ENCODE measurements at regions not wholly inside any gene's neighbourhood (a gene's known extent, or its start where the extent isn't known, plus 50 kb on each side); places are given as distances from the start of the nearest gene placed in this dataset.

DNA sequence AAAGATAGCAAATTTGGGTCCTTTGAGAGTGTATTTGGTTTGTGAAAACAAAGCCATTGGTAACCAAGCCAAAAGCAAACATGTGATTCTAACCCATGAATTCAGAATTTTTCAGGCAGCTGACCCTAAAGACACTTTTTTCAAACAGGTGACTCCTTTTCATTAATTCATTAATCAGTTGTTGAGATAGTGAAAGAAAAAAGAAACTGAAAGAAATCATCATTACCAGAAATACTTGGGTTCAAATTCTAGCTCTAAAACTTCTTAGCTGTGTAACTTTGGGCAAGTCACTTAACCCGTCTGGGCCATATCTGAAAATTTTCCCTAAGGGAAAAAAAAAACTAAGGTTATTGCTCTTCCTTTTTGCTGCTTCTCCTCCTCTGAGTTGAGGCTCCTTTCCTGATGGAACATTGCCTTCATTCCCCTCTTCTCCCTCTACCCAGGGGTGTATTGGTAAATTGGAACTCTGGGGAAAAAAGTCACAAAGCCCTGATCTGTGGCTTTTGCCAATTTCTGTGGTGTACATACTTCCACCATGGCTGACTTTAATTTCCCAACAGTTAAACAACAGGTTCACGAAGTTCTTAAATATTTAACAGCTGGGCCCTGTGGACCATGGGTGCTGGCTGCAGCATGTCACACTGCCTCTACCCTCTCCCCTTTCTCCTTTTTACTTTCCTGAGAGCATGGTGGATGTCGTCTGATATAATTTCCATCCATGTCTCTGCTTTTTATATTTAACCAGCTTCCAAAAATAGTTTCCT is 120.3 kb downstream of the ASB7 start:
- Mint-ChIP-seq H3K27ac (ENCODE audit: unreplicated experiment) (no peak overlapping the region), H3K27me3 (ENCODE audit: low read depth) (no peaks in the 10 kb centered on the region), H3K36me3 (ENCODE audit: low read depth) (no peaks in the 10 kb centered on the region), H3K4me3 (no peak overlapping the region), H3K9me3 (no peaks in the 10 kb centered on the region), H3K4me1 (peaks cover 13% of the 10 kb centered on the region)
- TF ChIP-seq, protein P1, sequence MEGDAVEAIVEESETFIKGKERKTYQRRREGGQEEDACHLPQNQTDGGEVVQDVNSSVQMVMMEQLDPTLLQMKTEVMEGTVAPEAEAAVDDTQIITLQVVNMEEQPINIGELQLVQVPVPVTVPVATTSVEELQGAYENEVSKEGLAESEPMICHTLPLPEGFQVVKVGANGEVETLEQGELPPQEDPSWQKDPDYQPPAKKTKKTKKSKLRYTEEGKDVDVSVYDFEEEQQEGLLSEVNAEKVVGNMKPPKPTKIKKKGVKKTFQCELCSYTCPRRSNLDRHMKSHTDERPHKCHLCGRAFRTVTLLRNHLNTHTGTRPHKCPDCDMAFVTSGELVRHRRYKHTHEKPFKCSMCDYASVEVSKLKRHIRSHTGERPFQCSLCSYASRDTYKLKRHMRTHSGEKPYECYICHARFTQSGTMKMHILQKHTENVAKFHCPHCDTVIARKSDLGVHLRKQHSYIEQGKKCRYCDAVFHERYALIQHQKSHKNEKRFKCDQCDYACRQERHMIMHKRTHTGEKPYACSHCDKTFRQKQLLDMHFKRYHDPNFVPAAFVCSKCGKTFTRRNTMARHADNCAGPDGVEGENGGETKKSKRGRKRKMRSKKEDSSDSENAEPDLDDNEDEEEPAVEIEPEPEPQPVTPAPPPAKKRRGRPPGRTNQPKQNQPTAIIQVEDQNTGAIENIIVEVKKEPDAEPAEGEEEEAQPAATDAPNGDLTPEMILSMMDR (conservative IDR thresholded peaks at IDR 0.05) = no peak
- no peak for DNase-seq (ENCODE audit: low read depth, low spot score)

DNA sequence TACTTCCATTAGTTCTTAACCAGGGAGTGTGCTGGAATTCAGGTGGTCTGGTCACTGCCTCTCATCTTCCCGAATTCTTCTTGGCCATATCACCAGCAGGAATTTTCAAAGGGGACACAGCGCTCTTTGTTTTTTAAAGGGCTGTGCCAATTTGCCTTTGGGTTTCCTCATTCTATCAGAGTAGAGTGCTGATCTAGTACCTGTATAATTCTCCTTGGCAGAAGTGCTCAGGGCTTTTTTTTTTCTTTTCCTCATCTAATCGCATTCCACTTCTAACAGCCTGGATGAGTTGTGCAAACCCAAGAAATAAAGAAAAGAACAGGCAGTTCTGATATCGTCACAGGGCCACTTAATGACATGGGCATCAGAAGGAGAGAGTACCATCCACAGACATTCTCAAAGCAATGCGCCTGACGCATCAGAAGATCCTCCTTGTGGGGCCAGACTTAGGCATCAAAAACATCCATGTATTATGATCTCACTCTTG is 121.0 kb downstream of the ASB7 start:
- peaks cover 13% of the 10 kb centered on the region for H3K4me1 Mint-ChIP-seq
- no peaks in the 10 kb centered on the region for H3K36me3 Mint-ChIP-seq (ENCODE audit: low read depth)
- TF ChIP-seq, protein P1 (conservative IDR thresholded peaks at IDR 0.05) = no peak
- no peaks in the 10 kb centered on the region for H3K9me3 Mint-ChIP-seq
- no peak overlapping the region for H3K4me3 Mint-ChIP-seq
- no peak for DNase-seq (ENCODE audit: low read depth, low spot score)
- H3K27ac Mint-ChIP-seq (ENCODE audit: unreplicated experiment) = no peak overlapping the region
- no peaks in the 10 kb centered on the region for H3K27me3 Mint-ChIP-seq (ENCODE audit: low read depth)

DNA sequence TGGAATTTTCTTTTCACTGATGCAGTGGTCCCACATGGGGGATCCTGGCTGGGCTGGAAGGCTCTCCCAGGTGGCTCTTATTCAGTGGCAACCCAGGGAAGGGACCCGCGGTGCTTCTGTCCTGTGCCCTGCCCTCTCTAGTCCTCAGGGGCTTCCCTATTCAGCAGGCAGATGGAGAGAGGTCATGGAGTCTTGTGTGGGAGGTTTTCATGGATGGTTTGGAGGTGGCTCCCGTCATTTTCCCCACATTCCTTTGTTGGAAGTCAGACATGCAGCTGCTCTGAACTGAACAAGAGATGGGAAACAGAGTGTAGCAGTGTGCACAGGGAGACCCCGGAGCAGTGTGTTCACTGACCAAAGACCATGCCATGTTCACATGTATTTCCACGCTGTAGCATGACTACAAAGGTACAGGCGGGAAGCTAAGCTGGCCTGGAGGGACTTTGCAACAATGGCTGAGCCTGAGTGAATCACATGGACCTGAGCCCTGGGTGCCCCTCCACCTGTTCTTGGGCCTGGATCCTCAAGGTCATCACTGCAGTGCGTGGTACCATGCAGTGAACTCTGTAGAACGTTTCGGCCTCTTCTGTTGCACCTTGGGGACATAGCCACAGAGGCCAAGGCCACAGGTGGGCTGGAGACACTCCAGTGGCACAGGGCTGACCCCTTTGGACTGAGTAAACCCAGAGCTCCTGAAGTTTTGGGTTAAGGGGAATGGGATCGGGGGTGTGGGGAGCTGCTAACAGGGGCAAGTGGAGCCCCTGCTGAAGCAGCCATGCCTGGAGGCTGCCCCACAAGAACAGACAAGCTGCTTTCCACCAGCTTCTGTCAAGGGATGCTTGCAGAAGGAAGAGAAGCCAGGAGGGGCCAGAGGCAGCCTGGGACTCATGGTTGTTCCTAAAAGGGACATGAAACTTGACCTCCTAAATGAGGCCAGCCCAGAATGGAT is 123.0 kb downstream of the ASB7 start:
- H3K27ac Mint-ChIP-seq (ENCODE audit: unreplicated experiment) = no peak overlapping the region
- no peak for DNase-seq (ENCODE audit: low read depth, low spot score)
- H3K4me1 Mint-ChIP-seq = peaks cover 12% of the 10 kb centered on the region
- no peaks in the 10 kb centered on the region for H3K36me3 Mint-ChIP-seq (ENCODE audit: low read depth)
- no peak overlapping the region for H3K4me3 Mint-ChIP-seq
- no peaks in the 10 kb centered on the region for H3K27me3 Mint-ChIP-seq (ENCODE audit: low read depth)
- H3K9me3 Mint-ChIP-seq = no peaks in the 10 kb centered on the region
- TF ChIP-seq, protein P1 (conservative IDR thresholded peaks at IDR 0.05) = no peak

DNA sequence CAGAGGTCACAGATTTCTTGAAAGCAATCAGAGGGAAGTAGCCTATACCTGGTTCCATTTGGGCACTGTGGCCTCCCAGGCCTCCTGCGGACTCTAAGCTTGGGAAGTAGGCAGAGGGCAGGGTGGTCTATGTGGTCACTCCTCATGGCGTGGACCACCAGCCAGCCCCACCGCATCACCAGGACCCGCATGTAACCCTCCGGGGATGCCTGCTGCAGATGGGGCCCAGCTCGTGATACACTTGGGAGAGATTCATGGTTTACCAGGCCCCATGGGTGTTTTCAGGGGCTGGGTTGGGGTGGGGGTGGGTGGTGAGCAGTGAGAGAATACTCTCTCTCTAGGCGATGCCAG is 123.7 kb downstream of the ASB7 start:
- Mint-ChIP-seq H3K27ac (ENCODE audit: unreplicated experiment) (no peak overlapping the region), H3K27me3 (ENCODE audit: low read depth) (no peaks in the 10 kb centered on the region), H3K36me3 (ENCODE audit: low read depth) (no peaks in the 10 kb centered on the region), H3K4me3 (no peak overlapping the region), H3K4me1 (peaks cover 5% of the 10 kb centered on the region), H3K9me3 (no peaks in the 10 kb centered on the region)
- TF ChIP-seq, protein P1 (conservative IDR thresholded peaks at IDR 0.05) = no peak
- DNase-seq (ENCODE audit: low read depth, low spot score) = no peak

DNA sequence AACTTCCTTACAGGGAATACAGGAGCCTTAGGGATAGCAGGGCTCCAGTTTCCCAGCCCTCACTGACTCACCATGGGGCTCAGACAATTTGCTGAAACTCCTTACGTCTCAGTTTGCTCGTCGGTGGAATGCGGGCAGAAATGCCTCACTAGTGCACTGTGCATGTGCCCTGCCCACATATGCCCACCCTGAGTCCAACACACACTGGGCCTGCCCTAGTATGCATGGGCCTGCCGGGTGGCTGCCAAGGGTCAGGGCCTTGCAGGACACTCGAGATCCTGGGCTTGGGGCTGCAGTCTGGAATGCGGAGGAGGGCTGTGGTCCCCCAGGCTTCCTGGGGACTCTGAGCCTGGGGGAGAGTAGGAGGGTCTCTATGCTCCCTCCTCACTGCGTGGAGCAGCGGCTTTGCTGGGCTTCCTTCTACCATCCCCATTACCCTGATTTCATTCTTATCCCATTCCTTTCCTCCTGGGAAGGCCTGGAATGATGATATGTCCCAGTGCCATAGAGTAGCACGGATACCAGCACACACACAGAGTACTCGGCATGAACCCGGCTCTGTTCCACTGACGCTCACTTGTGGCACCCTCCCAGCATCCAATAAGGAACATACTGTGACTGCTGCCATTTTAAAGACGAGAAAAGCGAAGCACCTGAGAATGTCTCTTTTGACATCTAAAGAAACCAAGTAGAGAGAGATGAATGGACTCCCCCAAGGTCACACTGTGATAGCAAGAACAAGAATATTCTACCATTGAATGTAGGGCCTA is 124.2 kb downstream of the ASB7 start:
- TF ChIP-seq, protein P1 (conservative IDR thresholded peaks at IDR 0.05) = no peak
- DNase-seq (ENCODE audit: low read depth, low spot score) = no peak
- Mint-ChIP-seq H3K4me1 (peaks cover 4% of the 10 kb centered on the region), H3K36me3 (ENCODE audit: low read depth) (no peaks in the 10 kb centered on the region), H3K27ac (ENCODE audit: unreplicated experiment) (no peak overlapping the region), H3K9me3 (no peaks in the 10 kb centered on the region), H3K27me3 (ENCODE audit: low read depth) (no peaks in the 10 kb centered on the region), H3K4me3 (no peak overlapping the region)

All from neural crest cell (in vitro differentiated cells).